22Rv1 (cell line): ENCODE measurements at regions not wholly inside any gene's neighbourhood (a gene's known extent, or its start where the extent isn't known, plus 50 kb on each side); places are given as distances from the start of the nearest gene placed in this dataset.

Source experiments
- H3K27ac ChIP-seq: fragments of 450-650 bp; 2 replicates; pipeline ENCODE4 v1.5.1; 2017
- ZFX ChIP-seq: fragments of 450-650 bp; IDR thresholded peaks from 2 replicates; pipeline ENCODE4 v1.6.1; 2017; ENCODE audit warnings: antibody characterized with exemption, borderline replicate concordance
- TF ChIP-seq, protein P1 (sequence below): fragments of 450-650 bp; IDR thresholded peaks from 2 replicates; pipeline ENCODE4 v1.5.1; 2017; ENCODE audit warnings: mild to moderate bottlenecking

DNA sequence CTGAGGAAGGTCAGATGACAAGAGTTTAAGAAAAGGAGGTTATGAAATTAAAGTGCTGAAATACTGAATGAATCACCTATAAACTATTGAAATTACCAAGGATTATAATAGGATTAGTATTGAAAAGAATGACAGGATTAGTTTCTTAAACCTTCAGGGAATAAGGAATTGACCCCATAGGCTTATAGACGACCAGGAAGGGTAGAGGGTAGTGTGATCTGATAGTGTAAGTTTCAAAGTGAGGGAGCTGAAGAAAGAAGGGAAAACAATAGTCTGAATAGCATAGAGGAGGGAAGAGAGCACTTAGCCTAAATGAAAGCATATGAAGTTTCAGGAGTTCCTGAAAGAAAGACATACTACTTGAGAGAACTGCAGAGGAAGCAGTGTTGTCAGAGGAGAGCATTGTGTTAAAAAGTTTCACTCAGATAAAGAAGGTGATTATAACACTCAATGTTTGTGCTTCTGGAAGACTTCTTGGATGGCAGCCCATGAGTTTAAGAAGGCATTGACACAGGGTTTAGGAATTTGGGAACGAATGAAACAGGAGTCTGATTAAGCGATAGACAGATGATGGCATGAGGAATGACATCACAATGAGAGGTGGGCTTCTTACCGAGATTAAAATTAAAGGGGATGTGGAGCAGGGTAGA lies 557.9 kb upstream of the GRAMD2B start:
- H3K27ac ChIP-seq: no peak overlapping the region

DNA sequence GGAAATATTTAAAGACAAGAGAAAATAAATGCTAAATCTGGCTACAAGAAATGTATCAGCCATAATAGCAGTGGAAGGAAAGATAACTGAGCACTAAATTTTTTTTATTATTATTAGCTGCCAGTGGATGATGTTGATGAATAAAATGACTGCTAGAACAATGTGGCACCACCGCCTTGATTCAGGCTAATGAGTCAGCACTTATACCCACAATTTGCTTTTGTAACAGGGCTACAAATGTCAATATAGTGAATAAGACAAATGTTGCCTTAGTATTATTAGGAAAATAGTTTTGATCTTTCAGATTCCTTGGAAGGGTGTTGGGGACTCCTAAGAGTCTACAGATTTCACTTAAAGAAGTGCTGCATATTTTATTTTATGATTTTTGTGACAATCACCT lies 555.2 kb upstream of the GRAMD2B start:
- TF ChIP-seq, protein P1, sequence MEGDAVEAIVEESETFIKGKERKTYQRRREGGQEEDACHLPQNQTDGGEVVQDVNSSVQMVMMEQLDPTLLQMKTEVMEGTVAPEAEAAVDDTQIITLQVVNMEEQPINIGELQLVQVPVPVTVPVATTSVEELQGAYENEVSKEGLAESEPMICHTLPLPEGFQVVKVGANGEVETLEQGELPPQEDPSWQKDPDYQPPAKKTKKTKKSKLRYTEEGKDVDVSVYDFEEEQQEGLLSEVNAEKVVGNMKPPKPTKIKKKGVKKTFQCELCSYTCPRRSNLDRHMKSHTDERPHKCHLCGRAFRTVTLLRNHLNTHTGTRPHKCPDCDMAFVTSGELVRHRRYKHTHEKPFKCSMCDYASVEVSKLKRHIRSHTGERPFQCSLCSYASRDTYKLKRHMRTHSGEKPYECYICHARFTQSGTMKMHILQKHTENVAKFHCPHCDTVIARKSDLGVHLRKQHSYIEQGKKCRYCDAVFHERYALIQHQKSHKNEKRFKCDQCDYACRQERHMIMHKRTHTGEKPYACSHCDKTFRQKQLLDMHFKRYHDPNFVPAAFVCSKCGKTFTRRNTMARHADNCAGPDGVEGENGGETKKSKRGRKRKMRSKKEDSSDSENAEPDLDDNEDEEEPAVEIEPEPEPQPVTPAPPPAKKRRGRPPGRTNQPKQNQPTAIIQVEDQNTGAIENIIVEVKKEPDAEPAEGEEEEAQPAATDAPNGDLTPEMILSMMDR: no peak
- no peak for TF ChIP-seq ZFX
- H3K27ac ChIP-seq: no peak overlapping the region

More for the DNA sequence above, 557.9 kb upstream of the GRAMD2B start:
- TF ChIP-seq ZFX: no peak
- TF ChIP-seq, protein P1: no peak

DNA sequence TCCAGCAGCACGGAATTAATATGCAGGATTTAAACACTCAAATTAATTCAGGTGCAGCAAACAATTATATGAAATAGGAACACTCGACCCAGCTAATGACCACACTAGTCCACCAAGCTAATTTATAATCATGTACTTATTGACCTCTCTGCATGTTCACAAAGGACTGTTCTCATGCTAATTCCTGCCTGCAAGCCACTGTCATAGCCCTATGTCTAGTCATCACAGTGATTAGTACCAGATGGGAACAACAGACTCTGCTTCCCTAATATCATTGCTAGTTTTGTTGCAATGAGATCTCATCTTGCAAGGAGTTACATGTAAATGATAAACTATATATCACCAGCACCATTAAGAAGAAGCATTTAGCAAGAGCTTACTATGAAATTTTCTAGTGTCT lies 553.0 kb upstream of the GRAMD2B start:
- H3K27ac ChIP-seq: no peak overlapping the region
- no peak for TF ChIP-seq ZFX
- TF ChIP-seq, protein P1: no peak

DNA sequence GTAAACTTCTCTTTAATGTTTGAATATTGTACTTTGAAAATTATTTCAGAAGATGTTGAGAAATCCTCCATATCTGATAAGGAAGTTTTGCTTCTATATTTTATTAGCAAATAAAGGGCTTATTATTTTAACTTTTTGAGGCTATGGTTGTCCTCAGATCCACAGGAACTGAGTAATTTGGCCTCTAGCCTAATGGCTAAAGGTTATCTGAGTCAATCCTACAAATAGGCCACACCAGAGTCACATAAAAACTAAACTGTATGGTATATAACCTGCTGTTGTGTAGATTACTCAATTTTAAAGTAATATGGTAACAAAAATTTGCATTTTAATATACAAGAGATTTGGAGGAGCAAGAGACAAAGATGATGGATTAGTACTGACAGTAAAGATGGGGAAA lies 549.2 kb upstream of the GRAMD2B start:
- no peak for TF ChIP-seq ZFX
- TF ChIP-seq, protein P1: no peak
- H3K27ac ChIP-seq: no peak overlapping the region

DNA sequence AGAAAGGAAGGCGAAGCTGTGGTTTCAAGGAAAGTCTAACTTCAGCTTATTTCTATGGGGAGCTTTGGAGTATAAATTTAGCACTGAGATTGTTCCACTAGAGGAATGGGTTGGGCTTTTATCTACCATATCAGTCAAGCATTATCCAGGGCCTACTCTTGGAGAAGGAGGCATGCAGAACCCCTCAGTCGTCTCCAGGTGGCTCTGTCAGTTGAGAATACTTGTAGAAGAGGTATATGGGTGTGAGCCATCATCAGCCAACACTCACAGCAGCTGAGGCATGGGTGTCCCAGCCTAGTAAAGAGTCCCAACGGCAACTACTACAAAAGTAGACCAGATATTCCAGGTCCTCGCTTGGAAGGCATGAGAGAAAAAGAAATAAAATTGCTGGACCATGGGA lies 548.5 kb upstream of the GRAMD2B start:
- no peak overlapping the region for H3K27ac ChIP-seq
- TF ChIP-seq, protein P1: no peak
- TF ChIP-seq ZFX: no peak

DNA sequence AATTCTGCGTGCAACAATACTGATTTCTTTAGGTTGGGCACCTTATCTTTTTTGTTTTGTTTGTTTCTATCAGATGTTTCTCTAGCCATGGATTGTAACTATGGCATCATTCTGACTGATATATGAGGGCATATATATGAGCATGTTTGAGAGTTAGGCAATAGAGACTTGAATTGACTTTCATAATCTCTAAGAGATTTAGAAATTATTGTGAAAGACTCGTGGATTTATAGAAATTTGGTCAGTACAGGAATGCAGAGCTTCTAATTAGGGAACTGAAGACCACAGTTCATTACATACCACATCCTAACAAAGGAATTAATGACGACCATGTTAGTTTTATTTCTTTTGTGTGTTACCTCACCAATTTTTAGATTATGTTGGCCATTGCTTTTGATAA lies 546.0 kb upstream of the GRAMD2B start:
- TF ChIP-seq, protein P1: no peak
- no peak overlapping the region for H3K27ac ChIP-seq

DNA sequence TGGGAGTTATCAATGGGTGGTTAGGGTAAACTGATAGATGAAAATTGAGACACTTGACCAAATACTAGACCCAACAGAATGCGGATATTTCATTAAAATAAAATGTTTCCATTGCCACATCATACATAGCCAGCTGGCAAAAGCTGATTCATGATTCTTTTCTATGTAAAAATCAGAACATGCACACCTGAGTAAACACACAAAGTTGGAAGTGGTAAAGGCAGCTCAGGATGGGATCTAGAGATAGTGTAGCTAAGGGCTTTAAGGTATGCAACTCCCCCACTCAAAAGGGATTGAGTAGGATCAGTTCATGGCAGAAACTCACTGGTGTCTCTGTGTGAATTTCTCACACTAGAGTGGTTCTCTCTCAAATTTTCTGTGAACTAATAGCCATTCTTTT lies 541.1 kb upstream of the GRAMD2B start:
- TF ChIP-seq, protein P1: no peak
- TF ChIP-seq ZFX: no peak
- H3K27ac ChIP-seq: no peak overlapping the region
